H1 (cell line): ENCODE measurements at regions not wholly inside any gene's neighbourhood (a gene's known extent, or its start where the extent isn't known, plus 50 kb on each side); places are given as distances from the start of the nearest gene placed in this dataset.

Experiments
- CTCF ChIA-PET: fragments of 300-600 bp; sonication (Branson Sonifier 250); formaldehyde crosslinking; loops from one replicate; lab custom pipeline; 2021; ENCODE audit not compliant: partially characterized antibody; lab: Charles Lee
- POLR2A ChIA-PET: fragments of 300-600 bp; sonication (Branson Sonifier 250); formaldehyde crosslinking; loops from one replicate; lab custom pipeline; 2021; ENCODE audit warnings: inconsistent platforms; ENCODE audit not compliant: partially characterized antibody; lab: Charles Lee
- DNase-seq, 2 experiments: peaks; one replicate each; pipeline versions ENCODE4 v3.0.0 to v3.0.0-alpha.2; 2010 to 2022; ENCODE audit warnings: low spot score in 2 of 2, low read depth in 1 of 2, mixed read lengths in 1 of 2
- FAIRE-seq: peaks from 2 replicates; lab custom pipeline; 2011; peaks lifted over from hg19 to GRCh38; lab: Jason Lieb, UNC
- H2AFZ ChIP-seq: 2 replicates; pipeline ENCODE4 v1.8.1; 2012; ENCODE audit warnings: low read length, inconsistent platforms
- H2AK5ac ChIP-seq: 2 replicates; pipeline ENCODE4 v1.6.1; 2013; ENCODE audit warnings: low read depth, low read length
- H2BK120ac ChIP-seq: replicated peaks from 2 replicates; pipeline ENCODE3; 2013; ENCODE audit warnings: low read depth, low read length, inconsistent platforms
- H2BK12ac ChIP-seq: 2 replicates; pipeline ENCODE4 v1.6.1; 2013; ENCODE audit warnings: low read depth, low read length
- H2BK15ac ChIP-seq: 2 replicates; pipeline ENCODE4 v1.6.1; 2013; ENCODE audit warnings: low read length
- H2BK20ac ChIP-seq: 2 replicates; pipeline ENCODE4 v1.6.1; 2013; ENCODE audit warnings: low read length
- H2BK5ac ChIP-seq: 2 replicates; pipeline ENCODE4 v1.6.1; 2013; ENCODE audit warnings: low read depth, low read length
- H3K14ac ChIP-seq: 2 replicates; pipeline ENCODE4 v1.6.1; 2013; ENCODE audit warnings: inconsistent platforms; ENCODE audit not compliant: insufficient read length
- H3K18ac ChIP-seq: 2 replicates; pipeline ENCODE4 v1.6.1; 2013; ENCODE audit warnings: low read length; ENCODE audit errors: extremely low read depth
- H3K23ac ChIP-seq: 2 replicates; pipeline ENCODE4 v1.6.1; 2013; ENCODE audit warnings: inconsistent platforms; ENCODE audit not compliant: insufficient read length
- H3K23me2 ChIP-seq: 2 replicates; pipeline ENCODE4 v1.6.1; 2013; ENCODE audit warnings: low read depth, low read length
- H3K27ac ChIP-seq: 2 replicates; pipeline ENCODE4 v1.6.1; 2011; ENCODE audit warnings: low read depth, low read length, inconsistent platforms
- H3K27me3 ChIP-seq, 4 experiments: replicated peaks in 1 of 4; 1 replicate in 1 of 4; 2 replicates in 3 of 4; pipeline versions ENCODE4 v1.6.1 to v1.8.1; 2011 to 2013; ENCODE audit warnings: low read length in 3 of 4, mild to moderate bottlenecking in 3 of 4, inconsistent platforms in 2 of 4, mixed read lengths in 2 of 4, moderate library complexity in 1 of 4; ENCODE audit not compliant: control insufficient read depth in 3 of 4, insufficient read depth in 3 of 4; ENCODE audit errors: extremely low read depth in 1 of 4
- H3K36me3 ChIP-seq, 4 experiments: 2 replicates each; pipeline versions ENCODE4 v1.6.1 to v1.8.1; 2011 to 2013; ENCODE audit warnings: mild to moderate bottlenecking in 4 of 4, low read length in 3 of 4, moderate library complexity in 2 of 4, control low read depth in 1 of 4, inconsistent platforms in 1 of 4; ENCODE audit not compliant: insufficient read depth in 4 of 4, control insufficient read depth in 2 of 4
- H3K4ac ChIP-seq: replicated peaks from 2 replicates; pipeline ENCODE3; 2013; ENCODE audit warnings: low read length, low read depth, mixed read lengths, inconsistent platforms; ENCODE audit not compliant: insufficient read length
- H3K4me1 ChIP-seq, 4 experiments: replicated peaks in 1 of 4; 1 replicate in 1 of 4; 2 replicates in 3 of 4; pipeline versions ENCODE4 v1.6.1 to v1.8.1; 2011 to 2013; ENCODE audit warnings: low read length in 3 of 4, inconsistent platforms in 2 of 4, mixed read lengths in 1 of 4; ENCODE audit not compliant: insufficient read depth in 4 of 4, control insufficient read depth in 3 of 4
- H3K4me2 ChIP-seq, 2 experiments: 2 replicates each; pipeline versions ENCODE4 v1.6.1 to v1.8.1; 2011 to 2013; ENCODE audit warnings: low read depth in 2 of 2, low read length in 2 of 2, control low read depth in 1 of 2, inconsistent platforms in 1 of 2, mild to moderate bottlenecking in 1 of 2; ENCODE audit not compliant: insufficient read depth in 1 of 2
- H3K4me3 ChIP-seq, 4 experiments: fragments of 200-600, 300-600 bp in 1 of 4; sonication (generic), shearing (Covaris generic), sonication (Bioruptor Twin) in 1 of 4; 2 replicates each; pipeline versions ENCODE4 v1.5.1 to v1.8.1; 2011 to 2016; ENCODE audit warnings: low read length in 4 of 4, low read depth in 3 of 4, control low read depth in 2 of 4, inconsistent platforms in 2 of 4, mild to moderate bottlenecking in 2 of 4, mixed read lengths in 1 of 4, moderate library complexity in 1 of 4; ENCODE audit not compliant: insufficient read depth in 2 of 4; ENCODE audit errors: extremely low read depth in 1 of 4
- H3K56ac ChIP-seq: replicated peaks from 2 replicates; pipeline ENCODE3; 2013; ENCODE audit warnings: low read depth, mild to moderate bottlenecking, mixed read lengths, low read length, inconsistent platforms; ENCODE audit not compliant: insufficient read length
- H3K79me1 ChIP-seq: 2 replicates; pipeline ENCODE4 v1.6.1; 2013; ENCODE audit warnings: low read depth, low read length, control low read depth
- H3K79me2 ChIP-seq, 2 experiments: 2 replicates each; pipeline versions ENCODE4 v1.6.1 to v1.8.1; 2012 to 2013; ENCODE audit warnings: low read length in 2 of 2, mild to moderate bottlenecking in 2 of 2, inconsistent platforms in 1 of 2; ENCODE audit not compliant: insufficient read depth in 2 of 2, control insufficient read depth in 1 of 2
- H3K9ac ChIP-seq, 4 experiments: replicated peaks in 1 of 4; 1 replicate in 1 of 4; 2 replicates in 3 of 4; pipeline versions ENCODE4 v1.6.1 to v1.8.1; 2011 to 2013; ENCODE audit warnings: low read depth in 3 of 4, low read length in 3 of 4, control low read depth in 2 of 4, mild to moderate bottlenecking in 2 of 4, moderate library complexity in 2 of 4, inconsistent platforms in 1 of 4; ENCODE audit errors: extremely low read depth in 1 of 4
- H3K9me3 ChIP-seq, 2 experiments: 2 replicates each; pipeline versions ENCODE4 v1.6.1 to v1.8.1; 2012 to 2013; ENCODE audit warnings: mild to moderate bottlenecking in 2 of 2, moderate library complexity in 2 of 2, control low read depth in 1 of 2, inconsistent platforms in 1 of 2, low read depth in 1 of 2, low read length in 1 of 2, mixed read lengths in 1 of 2; ENCODE audit not compliant: insufficient read depth in 2 of 2
- H4K20me1 ChIP-seq, 2 experiments: replicated peaks in 1 of 2; 2 replicates each; pipeline versions ENCODE3 to v1.8.1; 2011 to 2013; ENCODE audit warnings: inconsistent platforms in 2 of 2, low read length in 2 of 2, mild to moderate bottlenecking in 1 of 2; ENCODE audit not compliant: insufficient read depth in 2 of 2, control insufficient read depth in 1 of 2
- H4K5ac ChIP-seq: 2 replicates; pipeline ENCODE4 v1.6.1; 2013; ENCODE audit warnings: low read length, low read depth, mixed read lengths, inconsistent platforms; ENCODE audit not compliant: insufficient read length
- H4K8ac ChIP-seq: 2 replicates; pipeline ENCODE4 v1.8.0; 2013; ENCODE audit warnings: mild to moderate bottlenecking, moderate library complexity, low read length, inconsistent platforms; ENCODE audit not compliant: insufficient read depth; ENCODE audit errors: extremely low read depth
- H4K91ac ChIP-seq: replicated peaks from 2 replicates; pipeline ENCODE3; 2013; ENCODE audit warnings: low read length, mixed read lengths, inconsistent platforms; ENCODE audit not compliant: insufficient read length
- EGR1 ChIP-seq: IDR thresholded peaks from 2 replicates; pipeline ENCODE4 v1.6.1; 2011; ENCODE audit warnings: low read depth, low read length, borderline replicate concordance
- HDAC2 ChIP-seq, 2 experiments: fragments of 300-600 bp in 1 of 2; sonication (generic) in 1 of 2; IDR thresholded peaks; 2 replicates each; pipeline ENCODE4 v1.6.1; 2011 to 2012; ENCODE audit warnings: low read depth in 2 of 2, low read length in 2 of 2, mild to moderate bottlenecking in 2 of 2, moderate library complexity in 2 of 2, borderline replicate concordance in 1 of 2, inconsistent platforms in 1 of 2
- SRF ChIP-seq: IDR thresholded peaks from 2 replicates; pipeline ENCODE4 v1.6.1; 2011; ENCODE audit warnings: mild to moderate bottlenecking, low read depth, low read length, moderate library complexity
- WGBS, 2 experiments: shearing (Covaris generic) in 1 of 2; methylation state at CpG; one replicate each; pipeline versions ENCODE4 v1.1.6 to v1.1.7; 2013 to 2015; ENCODE audit warnings: low lambda C conversion rate in 2 of 2, mixed read lengths in 2 of 2, inconsistent platforms in 1 of 2, low coverage in 1 of 2, missing lambda C conversion rate in 1 of 2; ENCODE audit not compliant: insufficient replicate concordance in 2 of 2, insufficient coverage in 1 of 2, insufficient read length in 1 of 2; ENCODE audit errors: extremely low coverage in 1 of 2, missing lambda C conversion rate in 1 of 2; 5-methylcytosine and 5-hydroxymethylcytosine counted together
- TF ChIP-seq, protein P1 (sequence below): IDR thresholded peaks from 2 replicates; pipeline ENCODE4 v1.6.1; 2012; ENCODE audit warnings: inconsistent platforms
- TF ChIP-seq, protein P2 (sequence below): IDR thresholded peaks from 2 replicates; pipeline ENCODE4 v1.6.1; 2011; ENCODE audit warnings: low read depth, mild to moderate bottlenecking, low read length; ENCODE audit not compliant: insufficient read depth

DNA sequence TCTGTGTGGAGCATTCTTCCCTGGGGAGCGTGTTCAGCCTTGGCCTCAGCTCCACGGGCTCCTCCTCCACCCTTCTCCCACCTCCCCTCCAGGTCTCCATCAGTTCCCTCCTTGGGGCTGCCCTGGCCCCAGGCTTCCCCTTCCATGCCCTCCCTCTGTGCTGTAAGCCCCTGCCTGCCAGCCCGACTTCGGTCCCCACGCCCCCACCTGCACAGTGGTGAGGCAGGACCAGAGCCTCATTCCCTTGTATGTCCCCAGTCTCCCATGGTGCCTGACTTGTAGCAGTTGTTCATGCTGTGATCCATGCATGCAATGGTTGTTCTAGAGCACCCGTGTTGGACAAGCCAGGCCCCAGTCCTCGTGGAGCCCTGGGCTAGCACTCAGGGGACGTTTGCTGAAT lies 199.4 kb downstream of the RBFOX3 start:
- POLR2A ChIA-PET: no interaction called here

More for the DNA sequence above, 199.4 kb downstream of the RBFOX3 start:
- Histone ChIP-seq H2BK120ac (no peak overlapping the region), H4K20me1 (peaks cover 0 to 7% of the 10 kb centered on the region in 2 experiments), H3K79me2 (no peaks in the 10 kb centered on the region), H3K23me2 (peaks cover 9% of the 10 kb centered on the region; the same call in 1 of the 2 replicates), H3K4me1 (peaks cover 0 to 13% (median 3%) of the 10 kb centered on the region in 4 experiments; a peak in 5 of 7 replicates), H2AFZ (no peak overlapping the region), H4K8ac (no peak overlapping the region), H3K27me3 (no peaks in the 10 kb centered on the region), H3K4me3 (no peak overlapping the region), H2BK5ac (no peak overlapping the region), H3K27ac (no peak overlapping the region), H2BK15ac (no peak overlapping the region), H2AK5ac (no peak overlapping the region), H3K4me2 (no peak overlapping the region), H3K36me3 (no peaks in the 10 kb centered on the region), H3K9me3 (no peaks in the 10 kb centered on the region), H3K79me1 (no peaks in the 10 kb centered on the region), H3K56ac (no peak overlapping the region), H4K5ac (no peak overlapping the region), H3K9ac (no peak overlapping the region), H2BK12ac (no peak overlapping the region), H3K18ac (no peak overlapping the region), H3K14ac (no peak overlapping the region), H3K4ac (no peak overlapping the region), H2BK20ac (no peak overlapping the region), H4K91ac (no peak overlapping the region), H3K23ac (no peak overlapping the region)
- TF ChIP-seq EGR1: no peak
- TF ChIP-seq SRF: no peak
- TF ChIP-seq, protein P1, sequence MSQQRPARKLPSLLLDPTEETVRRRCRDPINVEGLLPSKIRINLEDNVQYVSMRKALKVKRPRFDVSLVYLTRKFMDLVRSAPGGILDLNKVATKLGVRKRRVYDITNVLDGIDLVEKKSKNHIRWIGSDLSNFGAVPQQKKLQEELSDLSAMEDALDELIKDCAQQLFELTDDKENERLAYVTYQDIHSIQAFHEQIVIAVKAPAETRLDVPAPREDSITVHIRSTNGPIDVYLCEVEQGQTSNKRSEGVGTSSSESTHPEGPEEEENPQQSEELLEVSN: no peak
- TF ChIP-seq, protein P2, sequence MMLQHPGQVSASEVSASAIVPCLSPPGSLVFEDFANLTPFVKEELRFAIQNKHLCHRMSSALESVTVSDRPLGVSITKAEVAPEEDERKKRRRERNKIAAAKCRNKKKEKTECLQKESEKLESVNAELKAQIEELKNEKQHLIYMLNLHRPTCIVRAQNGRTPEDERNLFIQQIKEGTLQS: no peak
- no peak for TF ChIP-seq HDAC2 (IDR thresholded peaks at IDR 0.05; ENCODE audit: borderline replicate concordance in 1 of 2, low read depth in 2 of 2, low read length in 2 of 2)
- FAIRE-seq (no peak), DNase-seq (no peak)
- CTCF ChIA-PET: interaction anchor here (1.2 to 1.9 kb wide), 3 partner anchors 16 to 179 kb away, joined by 3 to 5 read pairs (median 3); no protein-coding TSS in a partner anchor
- WGBS, 2 experiments: 83% methylated on average over 8 of the region's 8 CpGs; no CpG with 5 or more reads in 1 of the 2 experiments
